ENCODE measurements at regions not wholly inside any gene's neighbourhood (a gene's known extent, or its start where the extent isn't known, plus 50 kb on each side); places are given as distances from the start of the nearest gene placed in this dataset.

GRCh38 chr1:222335586-222335985 lies 212.3 kb downstream of the HHIPL2 start:
- Histone ChIP-seq H3K27me3 (ENCODE audit: insufficient read depth, low read length) (no peaks in the 10 kb centered on the region), H3K27ac (ENCODE audit: low read depth, low read length) (no peak overlapping the region), H3K36me3 (ENCODE audit: insufficient read depth, low read length) (no peaks in the 10 kb centered on the region), H3K9me3 (ENCODE audit: low read depth, low read length) (no peaks in the 10 kb centered on the region), H4K20me1 (ENCODE audit: insufficient read depth, low read length) (no peaks in the 10 kb centered on the region), H3K4me2 (ENCODE audit: insufficient read depth, low read length) (no peak overlapping the region), H3K4me3 (ENCODE audit: insufficient read depth, low read length) (no peak overlapping the region), H3K79me2 (ENCODE audit: insufficient read depth, low read length) (no peaks in the 10 kb centered on the region), H3K4me1 (ENCODE audit: insufficient read depth, low read length) (peaks cover 45% of the 10 kb centered on the region), H2AFZ (ENCODE audit: low read length) (no peak overlapping the region)
- DNase-seq (ENCODE audit: insufficient read length, low spot score, missing footprints), result no peak
- TF ChIP-seq, protein P1, sequence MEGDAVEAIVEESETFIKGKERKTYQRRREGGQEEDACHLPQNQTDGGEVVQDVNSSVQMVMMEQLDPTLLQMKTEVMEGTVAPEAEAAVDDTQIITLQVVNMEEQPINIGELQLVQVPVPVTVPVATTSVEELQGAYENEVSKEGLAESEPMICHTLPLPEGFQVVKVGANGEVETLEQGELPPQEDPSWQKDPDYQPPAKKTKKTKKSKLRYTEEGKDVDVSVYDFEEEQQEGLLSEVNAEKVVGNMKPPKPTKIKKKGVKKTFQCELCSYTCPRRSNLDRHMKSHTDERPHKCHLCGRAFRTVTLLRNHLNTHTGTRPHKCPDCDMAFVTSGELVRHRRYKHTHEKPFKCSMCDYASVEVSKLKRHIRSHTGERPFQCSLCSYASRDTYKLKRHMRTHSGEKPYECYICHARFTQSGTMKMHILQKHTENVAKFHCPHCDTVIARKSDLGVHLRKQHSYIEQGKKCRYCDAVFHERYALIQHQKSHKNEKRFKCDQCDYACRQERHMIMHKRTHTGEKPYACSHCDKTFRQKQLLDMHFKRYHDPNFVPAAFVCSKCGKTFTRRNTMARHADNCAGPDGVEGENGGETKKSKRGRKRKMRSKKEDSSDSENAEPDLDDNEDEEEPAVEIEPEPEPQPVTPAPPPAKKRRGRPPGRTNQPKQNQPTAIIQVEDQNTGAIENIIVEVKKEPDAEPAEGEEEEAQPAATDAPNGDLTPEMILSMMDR (IDR thresholded peaks at IDR 0.05; ENCODE audit: extremely low read depth, low read depth, low read length), result no peak

- Histone ChIP-seq H3K79me2 (ENCODE audit: insufficient read depth, low read length) (no peaks in the 10 kb centered on the region), H2AFZ (ENCODE audit: low read length) (no peak overlapping the region), H4K20me1 (ENCODE audit: insufficient read depth, low read length) (no peaks in the 10 kb centered on the region), H3K27me3 (ENCODE audit: insufficient read depth, low read length) (no peaks in the 10 kb centered on the region), H3K4me1 (ENCODE audit: insufficient read depth, low read length) (peaks cover 40% of the 10 kb centered on the region), H3K36me3 (ENCODE audit: insufficient read depth, low read length) (no peaks in the 10 kb centered on the region), H3K4me3 (ENCODE audit: insufficient read depth, low read length) (no peak overlapping the region), H3K27ac (ENCODE audit: low read depth, low read length) (peak overlapping the region; percentile 47), H3K9me3 (ENCODE audit: low read depth, low read length) (no peaks in the 10 kb centered on the region), H3K4me2 (ENCODE audit: insufficient read depth, low read length) (peak overlapping the region; percentile 22)
- TF ChIP-seq, protein P1 (IDR thresholded peaks at IDR 0.05; ENCODE audit: extremely low read depth, low read depth, low read length), result no peak
- DNase-seq (ENCODE audit: insufficient read length, low spot score, missing footprints), result peak; percentile 75
Observed at GRCh38 chr1:222334026-222334680, 213.8 kb downstream of the HHIPL2 start.

DNA sequence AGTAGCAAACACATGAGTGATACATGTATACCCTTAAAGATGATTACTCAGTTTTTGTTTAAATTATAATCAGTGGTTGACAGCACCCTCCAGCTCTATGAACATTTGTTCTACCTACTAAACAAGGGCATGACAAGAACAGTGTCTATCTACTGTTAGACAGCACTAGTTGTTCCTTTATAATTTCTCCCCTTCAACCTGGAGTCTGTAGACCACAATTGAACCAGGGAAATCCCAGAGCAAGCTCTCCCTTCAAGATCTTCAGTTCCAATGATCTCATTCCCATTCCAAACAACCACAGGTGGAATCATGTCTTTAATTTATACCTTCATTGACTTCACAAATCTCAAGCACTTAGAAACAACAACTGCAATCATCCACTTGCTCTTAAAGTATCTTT lies 216.1 kb downstream of the HHIPL2 start:
- H3K4me2 ChIP-seq (ENCODE audit: insufficient read depth, low read length), result no peak overlapping the region
- TF ChIP-seq, protein P1 (IDR thresholded peaks at IDR 0.05; ENCODE audit: extremely low read depth, low read depth, low read length), result no peak
- H2AFZ ChIP-seq (ENCODE audit: low read length), result no peak overlapping the region
- peaks cover 40% of the 10 kb centered on the region for H3K4me1 ChIP-seq (ENCODE audit: insufficient read depth, low read length)
- no peaks in the 10 kb centered on the region for H3K9me3 ChIP-seq (ENCODE audit: low read depth, low read length)
- H3K4me3 ChIP-seq (ENCODE audit: insufficient read depth, low read length), result no peak overlapping the region
- no peak for DNase-seq (ENCODE audit: insufficient read length, low spot score, missing footprints)
- H3K27me3 ChIP-seq (ENCODE audit: insufficient read depth, low read length), result no peaks in the 10 kb centered on the region
- H4K20me1 ChIP-seq (ENCODE audit: insufficient read depth, low read length), result no peaks in the 10 kb centered on the region
- no peaks in the 10 kb centered on the region for H3K36me3 ChIP-seq (ENCODE audit: insufficient read depth, low read length)
- peak overlapping the region; percentile 87 for H3K27ac ChIP-seq (ENCODE audit: low read depth, low read length)
- H3K79me2 ChIP-seq (ENCODE audit: insufficient read depth, low read length), result no peaks in the 10 kb centered on the region

- peaks cover 40% of the 10 kb centered on the region for H3K4me1 ChIP-seq (ENCODE audit: insufficient read depth, low read length)
- H3K27me3 ChIP-seq (ENCODE audit: insufficient read depth, low read length), result no peaks in the 10 kb centered on the region
- TF ChIP-seq, protein P1 (IDR thresholded peaks at IDR 0.05; ENCODE audit: extremely low read depth, low read depth, low read length), result no peak
- DNase-seq (ENCODE audit: insufficient read length, low spot score, missing footprints), result peak; percentile 38
- peak overlapping the region; percentile 13 for H3K4me2 ChIP-seq (ENCODE audit: insufficient read depth, low read length)
- H3K79me2 ChIP-seq (ENCODE audit: insufficient read depth, low read length), result no peaks in the 10 kb centered on the region
- no peak overlapping the region for H2AFZ ChIP-seq (ENCODE audit: low read length)
- H4K20me1 ChIP-seq (ENCODE audit: insufficient read depth, low read length), result no peaks in the 10 kb centered on the region
- H3K27ac ChIP-seq (ENCODE audit: low read depth, low read length), result peak overlapping the region; percentile 87
- no peaks in the 10 kb centered on the region for H3K36me3 ChIP-seq (ENCODE audit: insufficient read depth, low read length)
- H3K9me3 ChIP-seq (ENCODE audit: low read depth, low read length), result no peaks in the 10 kb centered on the region
- no peak overlapping the region for H3K4me3 ChIP-seq (ENCODE audit: insufficient read depth, low read length)
Observed at GRCh38 chr1:222331340-222331739, 216.6 kb downstream of the HHIPL2 start.
